ENCODE measurements at regions not wholly inside any gene's neighbourhood (a gene's known extent, or its start where the extent isn't known, plus 50 kb on each side); places are given as distances from the start of the nearest gene placed in this dataset.

DNA sequence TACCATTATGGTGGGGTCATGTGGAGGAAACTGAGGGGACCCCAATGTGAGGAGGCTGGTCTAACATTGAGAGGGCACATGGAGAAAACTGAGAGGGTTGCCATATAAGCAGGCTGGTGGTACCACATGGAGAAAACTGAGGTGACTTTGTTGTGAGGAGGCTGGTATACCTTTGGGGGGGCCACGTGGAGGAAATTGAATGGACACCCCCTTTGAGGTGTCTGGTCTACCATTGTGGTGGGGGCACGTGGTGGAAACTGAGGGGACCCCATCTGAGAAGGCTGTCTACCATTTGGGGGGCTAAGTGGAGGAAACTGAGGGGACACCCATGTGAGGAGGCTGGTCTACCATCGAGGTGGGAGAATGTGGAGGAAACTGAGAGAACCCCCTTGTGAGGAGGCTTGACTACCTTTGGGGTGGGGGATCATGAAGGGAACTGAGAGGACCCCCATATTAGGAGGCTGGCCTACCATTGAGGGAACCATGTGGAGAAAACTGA, 163.8 kb downstream of the FBLN2 start:
- H2AK5ac ChIP-seq (ENCODE audit: low read length) = no peak overlapping the region
- no peak overlapping the region for H3K14ac ChIP-seq (ENCODE audit: low read length)
- WGBS (ENCODE audit: extremely low coverage, insufficient coverage, insufficient read length) = no CpG with 5 or more reads among the region's 3 CpGs
- no peak overlapping the region for H4K12ac ChIP-seq (ENCODE audit: low read depth, low read length)
- no peaks in the 10 kb centered on the region for H3K27me3 ChIP-seq (ENCODE audit: insufficient read depth, low read length)
- H2AFZ ChIP-seq (ENCODE audit: insufficient read depth, low read length, poor library complexity) = no peak overlapping the region
- H2BK12ac ChIP-seq (ENCODE audit: low read length) = no peak overlapping the region
- H2BK5ac ChIP-seq (ENCODE audit: low read depth, low read length, poor library complexity) = no peak overlapping the region
- no peak overlapping the region for H3K27ac ChIP-seq (ENCODE audit: low read depth, low read length)
- H3K4ac ChIP-seq (ENCODE audit: low read depth, low read length) = no peak overlapping the region
- H3K18ac ChIP-seq (ENCODE audit: low read length) = no peak overlapping the region
- no peak overlapping the region for H3K23ac ChIP-seq (ENCODE audit: low read length)
- H3K9me3 ChIP-seq (ENCODE audit: insufficient read depth, low read depth, low read length) = peaks cover 28% of the 10 kb centered on the region
- no peaks in the 10 kb centered on the region for H3K36me3 ChIP-seq (ENCODE audit: control insufficient read depth in 1 of 2, insufficient read depth in 2 of 2, low read length in 2 of 2)
- H4K91ac ChIP-seq (ENCODE audit: low read depth, low read length) = no peak overlapping the region
- H2BK120ac ChIP-seq (ENCODE audit: insufficient read depth, low read length, poor library complexity) = no peak overlapping the region
- H3K4me3 ChIP-seq (ENCODE audit: low read depth, low read length) = no peak overlapping the region
- H3K79me2 ChIP-seq (ENCODE audit: control insufficient read depth, insufficient read depth, low read length, poor library complexity) = no peaks in the 10 kb centered on the region
- DNase-seq = no peak
- H3K9ac ChIP-seq (ENCODE audit: low read length) = no peak overlapping the region
- H4K8ac ChIP-seq (ENCODE audit: low read depth, low read length) = no peak overlapping the region
- H3K4me1 ChIP-seq (ENCODE audit: control insufficient read depth in 1 of 2, insufficient read depth in 2 of 2, low read length in 2 of 2) = no peaks in the 10 kb centered on the region
- no peak overlapping the region for H3K4me2 ChIP-seq (ENCODE audit: low read length)
- no peaks in the 10 kb centered on the region for H3K79me1 ChIP-seq (ENCODE audit: low read length)

DNA sequence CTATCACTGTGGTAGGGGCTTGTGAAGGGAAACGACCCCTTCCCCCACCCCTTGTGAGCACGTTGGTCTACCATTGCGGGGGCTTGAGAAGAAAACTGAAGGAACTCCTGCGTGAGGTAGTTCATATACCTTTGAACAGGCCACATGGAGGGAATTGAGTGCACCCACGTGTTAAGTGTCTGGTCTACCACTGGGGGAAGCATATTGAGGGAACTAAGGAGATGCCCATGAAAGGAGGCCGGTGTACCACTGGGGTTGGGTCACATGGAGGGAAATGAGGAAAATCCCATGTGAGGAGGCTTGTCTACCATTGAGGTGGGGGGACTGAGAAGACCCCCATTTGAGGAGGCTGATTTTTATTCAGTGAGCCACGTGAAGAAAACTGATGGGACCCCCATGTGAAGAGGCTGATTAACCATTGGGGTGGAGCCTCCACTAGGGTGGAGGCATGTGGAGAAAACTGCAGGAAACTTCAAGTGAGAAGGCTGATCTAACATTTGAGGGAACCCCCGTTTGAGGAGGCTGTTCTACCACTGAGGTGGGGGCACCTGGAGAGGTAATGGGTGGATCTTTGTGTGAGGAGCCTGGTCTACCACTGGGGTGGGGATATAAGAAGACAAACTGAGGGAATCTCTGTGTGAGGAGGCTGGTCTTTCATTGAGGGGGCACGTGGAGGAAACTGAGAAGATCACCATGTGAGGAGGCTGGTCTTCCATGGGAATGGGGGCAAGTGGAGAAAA, 163.2 kb downstream of the FBLN2 start:
- Histone ChIP-seq H4K12ac (ENCODE audit: low read depth, low read length) (no peak overlapping the region), H3K27me3 (ENCODE audit: insufficient read depth, low read length) (no peaks in the 10 kb centered on the region), H3K9me3 (ENCODE audit: insufficient read depth, low read depth, low read length) (peaks cover 32% of the 10 kb centered on the region), H3K14ac (ENCODE audit: low read length) (no peak overlapping the region), H2AFZ (ENCODE audit: insufficient read depth, low read length, poor library complexity) (no peak overlapping the region), H3K4me2 (ENCODE audit: low read length) (no peak overlapping the region), H3K23ac (ENCODE audit: low read length) (no peak overlapping the region), H3K36me3 (ENCODE audit: control insufficient read depth in 1 of 2, insufficient read depth in 2 of 2, low read length in 2 of 2) (no peaks in the 10 kb centered on the region), H2BK120ac (ENCODE audit: insufficient read depth, low read length, poor library complexity) (no peak overlapping the region), H3K9ac (ENCODE audit: low read length) (no peak overlapping the region), H2BK5ac (ENCODE audit: low read depth, low read length, poor library complexity) (no peak overlapping the region), H2BK12ac (ENCODE audit: low read length) (no peak overlapping the region), H3K27ac (ENCODE audit: low read depth, low read length) (no peak overlapping the region), H3K79me1 (ENCODE audit: low read length) (no peaks in the 10 kb centered on the region), H3K4me1 (ENCODE audit: control insufficient read depth in 1 of 2, insufficient read depth in 2 of 2, low read length in 2 of 2) (no peaks in the 10 kb centered on the region), H3K4me3 (ENCODE audit: low read depth, low read length) (no peak overlapping the region), H3K18ac (ENCODE audit: low read length) (no peak overlapping the region), H3K79me2 (ENCODE audit: control insufficient read depth, insufficient read depth, low read length, poor library complexity) (no peaks in the 10 kb centered on the region), H3K4ac (ENCODE audit: low read depth, low read length) (no peak overlapping the region), H4K91ac (ENCODE audit: low read depth, low read length) (no peak overlapping the region), H2AK5ac (ENCODE audit: low read length) (no peak overlapping the region), H4K8ac (ENCODE audit: low read depth, low read length) (no peak overlapping the region)
- no peak for DNase-seq
- no CpG with 5 or more reads among the region's 9 CpGs for WGBS (ENCODE audit: extremely low coverage, insufficient coverage, insufficient read length)

DNA sequence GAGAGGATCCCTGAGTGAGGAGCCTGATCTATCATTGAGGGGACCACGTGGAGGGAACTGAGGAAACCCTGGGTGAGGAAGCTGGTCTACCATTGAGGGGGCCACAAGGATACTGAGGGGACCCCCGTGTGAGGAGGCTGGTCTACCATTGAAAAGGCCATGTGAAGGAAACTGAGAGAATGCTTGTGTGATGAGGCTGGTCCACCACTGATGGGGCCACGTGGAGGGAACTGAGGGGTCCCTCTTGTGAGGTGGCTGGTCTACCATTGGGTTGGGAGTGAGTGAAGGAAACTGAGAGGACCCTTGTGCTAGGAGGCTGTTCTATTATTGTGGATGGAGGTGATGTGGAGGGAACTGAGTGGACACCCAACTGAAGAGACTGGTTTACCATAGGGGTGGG, 161.3 kb downstream of the FBLN2 start:
- Histone ChIP-seq H4K12ac (ENCODE audit: low read depth, low read length) (no peak overlapping the region), H2AFZ (ENCODE audit: insufficient read depth, low read length, poor library complexity) (no peak overlapping the region), H3K18ac (ENCODE audit: low read length) (no peak overlapping the region), H3K4me1 (ENCODE audit: control insufficient read depth in 1 of 2, insufficient read depth in 2 of 2, low read length in 2 of 2) (no peaks in the 10 kb centered on the region), H3K36me3 (ENCODE audit: control insufficient read depth in 1 of 2, insufficient read depth in 2 of 2, low read length in 2 of 2) (no peaks in the 10 kb centered on the region), H3K9ac (ENCODE audit: low read length) (no peak overlapping the region), H3K27ac (ENCODE audit: low read depth, low read length) (no peak overlapping the region), H2BK120ac (ENCODE audit: insufficient read depth, low read length, poor library complexity) (no peak overlapping the region), H4K91ac (ENCODE audit: low read depth, low read length) (no peak overlapping the region), H2BK5ac (ENCODE audit: low read depth, low read length, poor library complexity) (no peak overlapping the region), H2AK5ac (ENCODE audit: low read length) (no peak overlapping the region), H3K27me3 (ENCODE audit: insufficient read depth, low read length) (no peaks in the 10 kb centered on the region), H3K14ac (ENCODE audit: low read length) (no peak overlapping the region), H3K4me3 (ENCODE audit: low read depth, low read length) (no peak overlapping the region), H3K9me3 (ENCODE audit: insufficient read depth, low read depth, low read length) (peaks cover 37% of the 10 kb centered on the region), H3K4me2 (ENCODE audit: low read length) (no peak overlapping the region), H3K4ac (ENCODE audit: low read depth, low read length) (no peak overlapping the region), H2BK12ac (ENCODE audit: low read length) (no peak overlapping the region), H3K79me1 (ENCODE audit: low read length) (no peaks in the 10 kb centered on the region), H4K8ac (ENCODE audit: low read depth, low read length) (no peak overlapping the region), H3K23ac (ENCODE audit: low read length) (no peak overlapping the region), H3K79me2 (ENCODE audit: control insufficient read depth, insufficient read depth, low read length, poor library complexity) (no peaks in the 10 kb centered on the region)
- no peak for DNase-seq
- WGBS (ENCODE audit: extremely low coverage, insufficient coverage, insufficient read length) = no CpG with 5 or more reads among the region's 3 CpGs

DNA sequence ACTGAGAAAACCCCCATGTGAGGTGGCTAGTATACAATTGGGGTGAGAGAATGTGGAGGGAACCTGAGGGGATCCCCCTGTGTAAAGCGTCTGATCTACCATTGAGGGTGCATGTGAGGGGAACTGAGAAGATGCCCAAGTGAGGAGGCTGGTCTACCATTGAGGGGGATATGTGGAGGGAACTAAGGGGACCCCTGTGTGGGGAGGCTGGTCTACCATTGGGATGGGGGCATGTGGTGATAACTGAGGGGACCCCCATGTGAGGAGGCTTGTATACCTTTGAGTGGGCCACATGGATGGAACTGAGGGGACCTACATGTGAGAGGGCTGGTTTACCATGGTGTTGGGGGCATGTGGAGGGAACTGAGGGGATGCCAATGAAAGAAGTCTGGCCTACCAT, 160.8 kb downstream of the FBLN2 start:
- no peaks in the 10 kb centered on the region for H3K4me1 ChIP-seq (ENCODE audit: control insufficient read depth in 1 of 2, insufficient read depth in 2 of 2, low read length in 2 of 2)
- H2BK12ac ChIP-seq (ENCODE audit: low read length) = no peak overlapping the region
- no peak overlapping the region for H3K9ac ChIP-seq (ENCODE audit: low read length)
- H3K27me3 ChIP-seq (ENCODE audit: insufficient read depth, low read length) = no peaks in the 10 kb centered on the region
- no peak overlapping the region for H3K18ac ChIP-seq (ENCODE audit: low read length)
- H3K23ac ChIP-seq (ENCODE audit: low read length) = no peak overlapping the region
- H2BK120ac ChIP-seq (ENCODE audit: insufficient read depth, low read length, poor library complexity) = no peak overlapping the region
- no peak overlapping the region for H3K27ac ChIP-seq (ENCODE audit: low read depth, low read length)
- H3K79me2 ChIP-seq (ENCODE audit: control insufficient read depth, insufficient read depth, low read length, poor library complexity) = no peaks in the 10 kb centered on the region
- DNase-seq = no peak
- no CpG with 5 or more reads among the region's 1 CpG for WGBS (ENCODE audit: extremely low coverage, insufficient coverage, insufficient read length)
- no peak overlapping the region for H3K4ac ChIP-seq (ENCODE audit: low read depth, low read length)
- H2AK5ac ChIP-seq (ENCODE audit: low read length) = no peak overlapping the region
- no peak overlapping the region for H2BK5ac ChIP-seq (ENCODE audit: low read depth, low read length, poor library complexity)
- H3K4me3 ChIP-seq (ENCODE audit: low read depth, low read length) = no peak overlapping the region
- H2AFZ ChIP-seq (ENCODE audit: insufficient read depth, low read length, poor library complexity) = no peak overlapping the region
- H4K12ac ChIP-seq (ENCODE audit: low read depth, low read length) = no peak overlapping the region
- no peak overlapping the region for H4K8ac ChIP-seq (ENCODE audit: low read depth, low read length)
- H3K14ac ChIP-seq (ENCODE audit: low read length) = no peak overlapping the region
- H3K9me3 ChIP-seq (ENCODE audit: insufficient read depth, low read depth, low read length) = peaks cover 38% of the 10 kb centered on the region
- H4K91ac ChIP-seq (ENCODE audit: low read depth, low read length) = no peak overlapping the region
- no peak overlapping the region for H3K4me2 ChIP-seq (ENCODE audit: low read length)
- H3K36me3 ChIP-seq (ENCODE audit: control insufficient read depth in 1 of 2, insufficient read depth in 2 of 2, low read length in 2 of 2) = no peaks in the 10 kb centered on the region
- H3K79me1 ChIP-seq (ENCODE audit: low read length) = no peaks in the 10 kb centered on the region
